ENCODE measurements at regions not wholly inside any gene's neighbourhood (a gene's known extent, or its start where the extent isn't known, plus 50 kb on each side); places are given as distances from the start of the nearest gene placed in this dataset.

DNA sequence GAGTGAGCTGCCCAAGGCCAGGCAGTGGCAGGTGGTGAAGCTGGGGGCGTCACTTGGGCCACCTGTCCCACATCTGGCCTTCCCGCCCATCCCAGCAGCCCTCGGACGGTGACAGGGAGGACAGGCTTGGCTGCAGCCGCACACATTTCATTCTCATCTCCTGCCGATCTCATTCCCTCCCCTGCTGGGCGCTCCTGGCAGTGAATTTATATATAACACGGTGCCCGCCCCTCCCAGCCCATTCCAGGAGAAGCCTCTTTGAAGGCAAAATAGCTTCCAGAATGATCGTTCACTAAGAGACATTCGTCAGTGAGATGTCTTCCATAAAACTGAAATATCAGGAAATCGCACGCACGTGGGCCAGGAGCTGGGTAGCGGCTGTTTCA is 861.3 kb downstream of the TBC1D22A start:
- Histone ChIP-seq H3K4me3 (ENCODE audit: low read length) (no peak overlapping the region), H3K4me1 (ENCODE audit: insufficient read depth, low read length) (no peaks in the 10 kb centered on the region), H3K27me3 (ENCODE audit: insufficient read depth, low read length) (no peaks in the 10 kb centered on the region), H3K9ac (ENCODE audit: low read depth, low read length) (no peak overlapping the region), H3K27ac (ENCODE audit: low read length) (no peak overlapping the region), H3K9me3 (ENCODE audit: insufficient read depth, low read depth, low read length) (no peaks in the 10 kb centered on the region), H3K36me3 (ENCODE audit: insufficient read depth, low read depth, low read length) (no peaks in the 10 kb centered on the region)

DNA sequence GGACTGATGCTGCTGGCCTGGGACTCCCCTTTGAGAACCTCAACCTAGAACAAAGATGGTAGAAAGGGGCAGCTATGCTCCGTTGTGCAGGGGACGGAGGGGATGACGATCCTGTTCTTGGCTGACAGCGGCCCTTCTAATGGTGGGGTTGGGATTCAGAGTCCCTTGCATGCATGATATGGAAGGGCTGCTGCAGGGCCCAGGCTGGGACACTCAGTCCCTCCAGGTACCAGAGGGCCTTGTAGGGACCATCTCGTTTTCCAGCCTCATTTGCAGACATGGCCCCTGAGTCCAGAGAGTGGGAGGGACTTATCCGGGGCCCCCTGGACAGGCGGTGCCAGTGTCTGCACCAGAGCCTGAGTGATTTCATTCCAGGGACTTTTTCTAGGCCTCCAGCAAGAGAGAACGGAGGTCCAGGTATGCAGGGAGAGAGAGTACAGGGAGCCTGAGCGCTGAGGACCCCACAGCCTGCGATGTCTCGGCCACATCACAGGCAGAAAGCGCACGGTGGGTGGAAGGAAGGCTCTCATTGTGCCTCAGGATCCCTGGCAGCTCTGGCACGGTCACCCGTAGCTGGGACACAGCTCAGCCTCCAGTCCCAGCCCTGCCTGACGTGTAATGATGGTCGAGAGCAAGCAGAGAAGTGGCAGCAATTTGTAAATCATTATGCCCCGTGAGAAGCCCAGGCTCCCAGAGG is 860.8 kb downstream of the TBC1D22A start:
- Histone ChIP-seq H3K9me3 (ENCODE audit: insufficient read depth, low read depth, low read length) (no peaks in the 10 kb centered on the region), H3K4me3 (ENCODE audit: low read length) (no peak overlapping the region), H3K27me3 (ENCODE audit: insufficient read depth, low read length) (no peaks in the 10 kb centered on the region), H3K4me1 (ENCODE audit: insufficient read depth, low read length) (no peaks in the 10 kb centered on the region), H3K36me3 (ENCODE audit: insufficient read depth, low read depth, low read length) (no peaks in the 10 kb centered on the region), H3K9ac (ENCODE audit: low read depth, low read length) (no peak overlapping the region), H3K27ac (ENCODE audit: low read length) (no peak overlapping the region)

DNA sequence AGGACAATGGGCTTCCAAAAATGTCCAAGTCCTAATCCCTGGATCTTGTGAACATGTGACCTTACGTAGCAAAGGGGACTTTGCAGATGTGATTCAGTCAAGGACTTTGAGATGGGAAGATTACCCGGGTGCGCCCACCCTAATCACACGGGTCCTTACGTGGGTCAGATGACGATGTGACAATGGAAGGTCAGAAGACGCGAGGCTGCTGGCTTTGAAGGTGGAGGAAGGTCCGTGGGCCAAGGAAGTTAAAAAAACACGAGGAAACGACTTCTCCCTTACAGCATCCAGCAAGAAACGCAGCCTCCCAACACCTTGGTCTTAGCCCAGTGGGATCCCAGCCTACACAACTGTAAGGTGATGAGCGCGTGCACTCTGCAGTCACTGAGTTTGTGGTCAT is 860.1 kb downstream of the TBC1D22A start:
- no peak overlapping the region for H3K4me3 ChIP-seq (ENCODE audit: low read length)
- H3K27me3 ChIP-seq (ENCODE audit: insufficient read depth, low read length) = no peaks in the 10 kb centered on the region
- no peak overlapping the region for H3K9ac ChIP-seq (ENCODE audit: low read depth, low read length)
- no peak overlapping the region for H3K27ac ChIP-seq (ENCODE audit: low read length)
- H3K36me3 ChIP-seq (ENCODE audit: insufficient read depth, low read depth, low read length) = no peaks in the 10 kb centered on the region
- no peaks in the 10 kb centered on the region for H3K4me1 ChIP-seq (ENCODE audit: insufficient read depth, low read length)
- H3K9me3 ChIP-seq (ENCODE audit: insufficient read depth, low read depth, low read length) = no peaks in the 10 kb centered on the region

DNA sequence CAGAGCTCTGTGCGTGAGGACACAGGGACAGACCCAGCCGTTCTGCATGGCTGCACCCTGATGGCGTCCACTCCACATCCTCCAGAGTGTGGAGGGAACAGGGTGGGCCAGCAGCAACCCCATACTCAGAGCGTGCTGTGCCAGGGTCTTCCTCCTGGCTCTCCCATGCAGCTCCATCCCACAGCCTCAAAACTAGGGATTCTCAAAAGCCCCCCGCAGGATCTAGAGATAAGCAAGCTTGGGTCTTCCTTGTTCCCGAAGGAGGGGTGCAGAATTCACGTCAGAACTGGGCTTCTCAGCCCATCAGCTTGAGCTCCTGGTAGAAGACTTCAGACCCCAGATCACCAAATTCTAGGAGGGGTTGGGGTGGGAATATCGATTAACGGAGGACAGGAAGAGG is 858.8 kb downstream of the TBC1D22A start:
- Histone ChIP-seq H3K4me1 (ENCODE audit: insufficient read depth, low read length) (no peaks in the 10 kb centered on the region), H3K27me3 (ENCODE audit: insufficient read depth, low read length) (no peaks in the 10 kb centered on the region), H3K9ac (ENCODE audit: low read depth, low read length) (no peak overlapping the region), H3K36me3 (ENCODE audit: insufficient read depth, low read depth, low read length) (no peaks in the 10 kb centered on the region), H3K9me3 (ENCODE audit: insufficient read depth, low read depth, low read length) (no peaks in the 10 kb centered on the region), H3K4me3 (ENCODE audit: low read length) (no peak overlapping the region), H3K27ac (ENCODE audit: low read length) (no peak overlapping the region)

DNA sequence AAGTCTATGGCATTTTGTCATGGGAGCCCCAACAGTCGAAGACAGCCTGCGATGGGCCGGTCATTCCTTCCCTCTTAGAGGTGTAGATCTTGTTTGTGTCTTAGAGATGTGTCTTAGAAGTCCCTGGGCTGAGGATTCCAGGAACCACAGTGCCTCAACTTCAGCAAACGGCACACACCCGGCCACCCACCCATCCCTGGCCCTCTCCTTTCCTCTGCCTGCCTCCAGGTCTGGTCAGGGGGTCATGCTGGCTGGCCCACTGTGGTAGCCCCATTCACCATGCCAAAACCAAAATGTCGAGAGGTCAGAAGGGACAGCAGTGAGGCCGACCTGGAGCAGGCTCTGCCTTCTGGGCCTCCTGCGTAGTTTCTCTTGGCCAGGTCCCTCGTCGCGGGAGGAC is 857.9 kb downstream of the TBC1D22A start:
- Histone ChIP-seq H3K9me3 (ENCODE audit: insufficient read depth, low read depth, low read length) (no peaks in the 10 kb centered on the region), H3K4me3 (ENCODE audit: low read length) (no peak overlapping the region)

DNA sequence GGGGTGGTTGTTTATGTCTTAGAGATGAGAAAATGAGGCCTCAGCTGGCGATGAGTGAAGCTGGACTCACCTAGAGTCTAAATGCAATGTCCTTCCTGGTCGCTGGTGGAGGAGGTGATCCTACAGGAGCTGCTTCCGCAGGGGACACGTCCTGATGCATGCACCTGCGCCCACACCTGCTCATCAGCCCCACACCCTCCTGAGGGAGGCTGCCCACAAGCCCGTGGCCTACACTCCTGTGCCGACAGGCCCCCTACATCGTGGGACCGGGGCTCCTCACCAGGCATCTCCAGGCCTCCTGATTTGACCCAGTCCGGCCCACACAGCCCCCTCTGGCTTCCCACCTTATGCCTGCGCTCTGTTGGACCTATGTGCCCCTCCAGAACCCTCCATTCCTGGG is 857.2 kb downstream of the TBC1D22A start:
- no peaks in the 10 kb centered on the region for H3K9me3 ChIP-seq (ENCODE audit: insufficient read depth, low read depth, low read length)

More for the DNA sequence above, 857.9 kb downstream of the TBC1D22A start:
- no peaks in the 10 kb centered on the region for H3K27me3 ChIP-seq (ENCODE audit: insufficient read depth, low read length)
- no peak overlapping the region for H3K27ac ChIP-seq (ENCODE audit: low read length)
- H3K9ac ChIP-seq (ENCODE audit: low read depth, low read length) = no peak overlapping the region
- no peaks in the 10 kb centered on the region for H3K36me3 ChIP-seq (ENCODE audit: insufficient read depth, low read depth, low read length)
- no peaks in the 10 kb centered on the region for H3K4me1 ChIP-seq (ENCODE audit: insufficient read depth, low read length)

DNA sequence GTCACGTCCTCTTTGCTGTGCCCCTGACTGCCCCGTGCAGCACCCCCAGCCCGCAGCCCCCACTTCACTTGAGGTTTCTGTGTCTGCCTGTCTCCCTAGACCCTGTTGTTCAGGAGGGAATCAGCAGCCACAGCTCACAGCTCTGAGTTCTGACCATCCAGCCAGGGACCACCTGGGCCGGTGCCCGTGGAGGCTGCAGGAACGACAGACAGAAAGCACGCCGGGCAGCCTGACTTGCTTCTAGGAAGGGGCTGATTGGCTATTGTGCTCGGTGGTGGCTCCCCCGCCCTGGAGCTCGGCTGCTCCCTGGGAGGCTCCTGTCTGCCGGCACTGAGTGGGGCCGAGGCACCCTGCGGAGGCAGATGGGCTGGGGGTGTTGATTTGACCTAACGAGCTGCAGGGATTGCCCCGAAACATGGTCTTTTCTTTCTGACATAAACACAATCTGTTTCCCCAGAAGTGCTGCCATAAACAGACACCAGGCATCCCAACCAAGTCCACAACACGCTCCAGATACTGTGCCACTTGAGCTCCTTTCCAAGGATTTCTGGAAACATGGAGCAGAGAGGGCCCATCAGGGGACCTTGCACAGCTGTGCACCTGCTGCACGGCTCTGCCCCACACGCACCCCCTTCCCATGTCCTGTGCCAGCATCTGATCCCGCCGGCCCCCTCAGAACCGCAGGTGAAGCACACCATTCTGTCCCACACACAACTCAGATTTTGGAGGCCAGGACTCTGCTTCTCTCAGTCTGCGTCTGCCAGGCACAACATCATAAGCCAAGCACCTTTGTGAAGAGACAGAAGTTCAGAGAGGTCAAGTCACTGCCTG is 855.9 kb downstream of the TBC1D22A start:
- no peaks in the 10 kb centered on the region for H3K36me3 ChIP-seq (ENCODE audit: insufficient read depth, low read depth, low read length)
- H3K4me3 ChIP-seq (ENCODE audit: low read length) = no peak overlapping the region
- H3K9me3 ChIP-seq (ENCODE audit: insufficient read depth, low read depth, low read length) = no peaks in the 10 kb centered on the region

More for the DNA sequence above, 857.2 kb downstream of the TBC1D22A start:
- Histone ChIP-seq H3K27ac (ENCODE audit: low read length) (no peak overlapping the region), H3K27me3 (ENCODE audit: insufficient read depth, low read length) (no peaks in the 10 kb centered on the region), H3K9ac (ENCODE audit: low read depth, low read length) (no peak overlapping the region), H3K4me1 (ENCODE audit: insufficient read depth, low read length) (no peaks in the 10 kb centered on the region), H3K4me3 (ENCODE audit: low read length) (no peak overlapping the region), H3K36me3 (ENCODE audit: insufficient read depth, low read depth, low read length) (no peaks in the 10 kb centered on the region)

DNA sequence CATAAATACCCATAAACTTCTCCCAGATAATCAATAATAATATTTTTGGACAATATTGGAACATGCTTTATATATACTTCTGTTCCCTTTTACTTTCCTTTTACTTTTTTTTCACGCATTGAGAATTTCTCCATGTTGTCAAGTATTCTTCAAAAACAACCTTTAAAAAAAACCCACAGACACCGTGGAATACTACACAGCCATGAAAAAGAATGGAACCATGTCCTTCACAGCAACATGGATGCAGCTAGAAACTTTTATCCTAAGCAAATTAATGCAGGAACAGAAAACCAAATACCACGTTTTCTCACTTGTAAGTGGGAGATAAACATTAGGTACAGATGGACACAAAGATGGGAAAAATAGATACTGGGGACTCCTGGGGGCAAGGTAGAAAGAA is 854.7 kb downstream of the TBC1D22A start:
- Histone ChIP-seq H3K27ac (ENCODE audit: low read length) (no peak overlapping the region), H3K36me3 (ENCODE audit: insufficient read depth, low read depth, low read length) (no peaks in the 10 kb centered on the region), H3K9ac (ENCODE audit: low read depth, low read length) (no peak overlapping the region), H3K9me3 (ENCODE audit: insufficient read depth, low read depth, low read length) (no peaks in the 10 kb centered on the region), H3K4me3 (ENCODE audit: low read length) (no peak overlapping the region), H3K27me3 (ENCODE audit: insufficient read depth, low read length) (no peaks in the 10 kb centered on the region), H3K4me1 (ENCODE audit: insufficient read depth, low read length) (no peaks in the 10 kb centered on the region)

More for the DNA sequence above, 855.9 kb downstream of the TBC1D22A start:
- H3K27ac ChIP-seq (ENCODE audit: low read length) = no peak overlapping the region
- no peak overlapping the region for H3K9ac ChIP-seq (ENCODE audit: low read depth, low read length)
- H3K27me3 ChIP-seq (ENCODE audit: insufficient read depth, low read length) = no peaks in the 10 kb centered on the region
- H3K4me1 ChIP-seq (ENCODE audit: insufficient read depth, low read length) = no peaks in the 10 kb centered on the region

DNA sequence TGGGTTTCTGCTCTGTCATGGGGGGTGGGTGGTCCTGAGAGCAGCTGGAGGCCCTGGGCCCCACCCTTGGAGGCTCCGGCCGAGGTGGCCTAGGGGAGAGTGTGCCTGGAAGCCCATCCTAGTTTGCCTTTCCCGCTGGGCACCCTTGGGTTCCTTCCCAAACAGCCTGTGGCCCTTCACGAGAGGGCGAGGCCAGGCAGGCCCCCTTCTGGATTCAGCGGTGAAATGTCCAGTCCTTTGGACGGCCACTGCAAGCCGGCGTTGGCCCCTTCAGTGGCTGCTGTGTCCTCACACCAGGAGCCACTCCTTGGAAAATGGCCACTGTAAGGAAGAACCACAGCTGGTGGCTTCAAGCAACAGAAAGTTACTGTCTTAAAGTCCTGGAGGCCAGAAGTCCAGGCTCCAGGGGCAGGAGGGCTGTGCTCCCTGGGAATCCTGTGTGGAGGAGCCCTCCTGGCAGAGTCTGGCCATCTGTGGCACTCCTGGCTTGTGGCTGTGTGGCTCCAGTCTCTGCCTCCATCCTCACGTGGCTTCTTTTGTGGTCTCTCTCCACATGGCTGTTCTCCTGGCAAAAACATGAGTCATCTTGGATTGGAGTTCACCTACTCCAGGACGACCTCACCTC is 854.1 kb downstream of the TBC1D22A start:
- Histone ChIP-seq H3K9me3 (ENCODE audit: insufficient read depth, low read depth, low read length) (no peaks in the 10 kb centered on the region), H3K9ac (ENCODE audit: low read depth, low read length) (no peak overlapping the region), H3K27me3 (ENCODE audit: insufficient read depth, low read length) (no peaks in the 10 kb centered on the region)

DNA sequence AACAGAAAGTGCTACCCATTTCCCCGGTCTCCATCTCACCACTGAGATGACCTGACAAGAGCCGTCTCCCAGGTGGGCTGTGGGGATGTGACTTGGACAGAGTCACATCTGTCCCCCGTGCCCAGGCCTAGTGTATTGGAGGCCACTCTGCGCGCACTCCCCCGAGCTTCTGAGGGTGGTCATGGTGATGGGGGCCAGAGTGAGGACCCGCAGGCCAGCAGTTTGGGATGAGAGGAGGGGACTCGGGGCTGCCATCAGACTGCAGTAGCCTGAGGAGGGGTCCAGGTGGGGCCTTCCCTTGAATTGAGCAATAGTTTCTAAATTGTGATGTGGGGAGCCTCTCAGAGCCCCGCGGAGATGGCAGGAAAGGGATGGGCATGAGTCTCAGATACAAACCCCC is 852.6 kb downstream of the TBC1D22A start:
- Histone ChIP-seq H3K9me3 (ENCODE audit: insufficient read depth, low read depth, low read length) (no peaks in the 10 kb centered on the region), H3K4me1 (ENCODE audit: insufficient read depth, low read length) (no peaks in the 10 kb centered on the region), H3K36me3 (ENCODE audit: insufficient read depth, low read depth, low read length) (no peaks in the 10 kb centered on the region), H3K27ac (ENCODE audit: low read length) (no peak overlapping the region), H3K9ac (ENCODE audit: low read depth, low read length) (no peak overlapping the region), H3K4me3 (ENCODE audit: low read length) (no peak overlapping the region), H3K27me3 (ENCODE audit: insufficient read depth, low read length) (no peaks in the 10 kb centered on the region)

More for the DNA sequence above, 854.1 kb downstream of the TBC1D22A start:
- H3K4me3 ChIP-seq (ENCODE audit: low read length) = no peak overlapping the region
- no peak overlapping the region for H3K27ac ChIP-seq (ENCODE audit: low read length)
- no peaks in the 10 kb centered on the region for H3K4me1 ChIP-seq (ENCODE audit: insufficient read depth, low read length)
- H3K36me3 ChIP-seq (ENCODE audit: insufficient read depth, low read depth, low read length) = no peaks in the 10 kb centered on the region

DNA sequence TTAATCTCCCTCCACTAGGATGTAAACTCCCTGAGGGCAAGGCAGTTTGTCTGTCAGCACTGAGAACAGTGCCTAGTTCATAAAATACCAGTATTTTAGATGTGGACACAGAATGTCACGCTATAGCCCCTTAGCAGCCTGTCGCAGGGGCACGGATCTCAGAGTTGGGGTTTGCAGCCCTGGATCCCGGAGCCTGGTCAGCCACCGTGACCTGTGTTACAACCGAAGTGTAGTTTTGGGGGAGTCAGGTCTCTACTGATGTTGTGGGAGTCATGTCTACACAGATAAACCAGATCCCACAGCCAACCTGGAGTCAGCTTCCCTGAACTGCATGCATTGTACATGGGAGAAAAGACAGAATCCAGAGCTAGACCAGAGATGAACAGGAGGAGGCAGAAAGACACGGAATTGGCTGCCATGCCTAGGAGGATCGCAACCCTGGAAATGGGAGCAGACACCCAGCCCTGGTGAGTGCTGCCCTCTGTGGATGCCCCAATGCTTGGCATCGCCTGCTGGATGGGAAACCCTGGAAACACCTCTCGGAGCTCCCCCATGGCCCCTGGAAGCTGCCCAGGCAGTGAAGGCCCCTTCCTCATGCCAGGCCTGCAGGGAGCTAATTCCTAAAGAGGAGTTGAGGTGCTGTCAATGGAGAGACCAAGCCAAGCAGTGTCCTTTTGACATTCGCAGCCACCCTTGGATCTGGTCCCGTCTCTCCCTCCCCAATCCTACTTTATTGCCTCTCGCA is 851.3 kb downstream of the TBC1D22A start:
- Histone ChIP-seq H3K4me3 (ENCODE audit: low read length) (no peak overlapping the region), H3K9ac (ENCODE audit: low read depth, low read length) (no peak overlapping the region), H3K36me3 (ENCODE audit: insufficient read depth, low read depth, low read length) (no peaks in the 10 kb centered on the region), H3K27ac (ENCODE audit: low read length) (no peak overlapping the region), H3K4me1 (ENCODE audit: insufficient read depth, low read length) (no peaks in the 10 kb centered on the region), H3K27me3 (ENCODE audit: insufficient read depth, low read length) (no peaks in the 10 kb centered on the region), H3K9me3 (ENCODE audit: insufficient read depth, low read depth, low read length) (no peaks in the 10 kb centered on the region)

All from iPS-20b (cell line).